Gastroesophageal sphincter (tissue), 4 donors: ENCODE measurements at regions not wholly inside any gene's neighbourhood (a gene's known extent, or its start where the extent isn't known, plus 50 kb on each side); places are given as distances from the start of the nearest gene placed in this dataset.
A peak's percentile ranks its signal among the peaks of the same experiment; 100 is the strongest.

Source experiments
- ATAC-seq: fragments of 150-250 bp; one replicate; pipeline ENCODE4 v1.9.1; 2016; ENCODE audit warnings: mild to moderate bottlenecking, moderate library complexity
- H3K27ac ChIP-seq, 4 donors: fragments of 200-600 bp; sonication (generic) in 3 of 4; 1 replicate in 3 of 4; 2 replicates in 1 of 4; pipeline ENCODE4 v1.5.1; 2016 to 2019
- H3K27me3 ChIP-seq: fragments of 200-600 bp; sonication (generic); one replicate; pipeline ENCODE4 v1.5.1; 2019
- H3K36me3 ChIP-seq, 2 donors: fragments of 200-600 bp; sonication (generic); one replicate each; pipeline ENCODE4 v1.5.1; 2019; ENCODE audit warnings: control low read depth in 1 of 2
- H3K4me1 ChIP-seq, 3 donors: fragments of 200-600 bp; sonication (generic); 1 replicate in 2 of 3; 2 replicates in 1 of 3; pipeline ENCODE4 v1.5.1; 2016 to 2019; ENCODE audit warnings: control low read depth in 2 of 3
- H3K4me3 ChIP-seq, 2 donors: fragments of 200-600 bp; sonication (generic); one replicate each; pipeline ENCODE4 v1.5.1; 2019; ENCODE audit warnings: mild to moderate bottlenecking in 1 of 2, moderate library complexity in 1 of 2
- H3K9me3 ChIP-seq, 3 donors: fragments of 200-600 bp; sonication (generic); one replicate each; pipeline ENCODE4 v1.5.1; 2017 to 2019; ENCODE audit warnings: control low read depth in 2 of 3
- EP300 ChIP-seq: sonication (generic); formaldehyde crosslinking; IDR thresholded peaks from one replicate; pipeline ENCODE4 v1.6.1; 2017; ENCODE audit warnings: antibody characterized with exemption, mild to moderate bottlenecking
- POLR2A ChIP-seq, 2 donors: fragments of 450-650 bp; IDR thresholded peaks; one replicate each; pipeline ENCODE4 v1.6.1; 2017; ENCODE audit warnings: antibody characterized with exemption in 2 of 2, mild to moderate bottlenecking in 2 of 2, moderate library complexity in 1 of 2
- POLR2AphosphoS5 ChIP-seq: sonication (generic); formaldehyde crosslinking; IDR thresholded peaks from one replicate; pipeline ENCODE4 v1.6.1; 2017; ENCODE audit warnings: antibody characterized with exemption
- WGBS, 2 donors: methylation state at CpG; one replicate each; pipeline ENCODE4 v1.1.5; 2018; ENCODE audit warnings: low coverage in 1 of 2; 5-methylcytosine and 5-hydroxymethylcytosine counted together
- TF ChIP-seq, protein P1 (sequence below), 4 experiments: fragments of 200-600 bp in 2 of 4; fragments of 450-650 bp in 2 of 4; sonication (generic) in 1 of 4; IDR thresholded peaks; one replicate each; pipeline ENCODE4 v1.5.1; 2017 to 2019; ENCODE audit warnings: antibody characterized with exemption in 4 of 4, mild to moderate bottlenecking in 2 of 4, moderate library complexity in 2 of 4

DNA sequence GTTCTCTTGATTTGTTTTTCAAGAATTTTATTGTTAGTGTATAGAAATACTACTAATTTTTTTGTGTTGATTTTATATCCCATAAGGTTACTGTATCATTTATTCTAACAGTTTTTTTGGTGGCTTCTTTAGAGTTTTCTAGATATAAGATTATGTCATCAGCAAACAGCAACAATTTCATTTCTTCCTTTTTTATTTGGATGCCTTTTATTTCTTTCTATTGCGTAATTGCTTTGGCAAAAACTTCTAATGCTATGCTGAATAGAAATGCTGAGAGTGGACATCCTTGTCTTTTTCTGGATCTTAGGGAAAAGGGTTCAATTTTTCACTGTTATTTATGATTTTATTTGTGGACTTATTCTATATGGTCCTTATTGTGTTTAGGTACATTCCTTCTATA lies 298.8 kb downstream of the RPRM start:
- no peaks in the 10 kb centered on the region for H3K4me1 ChIP-seq
- peaks cover 0 to 3% (median 0%) of the 10 kb centered on the region in 3 donors for H3K9me3 ChIP-seq
- WGBS, 2 donors: 80% methylated on average over 1 of the region's 1 CpG; no CpG with 5 or more reads in 1 of the 2 donors
- H3K27me3 ChIP-seq: no peaks in the 10 kb centered on the region
- no peak overlapping the region for H3K27ac ChIP-seq
- TF ChIP-seq, protein P1, sequence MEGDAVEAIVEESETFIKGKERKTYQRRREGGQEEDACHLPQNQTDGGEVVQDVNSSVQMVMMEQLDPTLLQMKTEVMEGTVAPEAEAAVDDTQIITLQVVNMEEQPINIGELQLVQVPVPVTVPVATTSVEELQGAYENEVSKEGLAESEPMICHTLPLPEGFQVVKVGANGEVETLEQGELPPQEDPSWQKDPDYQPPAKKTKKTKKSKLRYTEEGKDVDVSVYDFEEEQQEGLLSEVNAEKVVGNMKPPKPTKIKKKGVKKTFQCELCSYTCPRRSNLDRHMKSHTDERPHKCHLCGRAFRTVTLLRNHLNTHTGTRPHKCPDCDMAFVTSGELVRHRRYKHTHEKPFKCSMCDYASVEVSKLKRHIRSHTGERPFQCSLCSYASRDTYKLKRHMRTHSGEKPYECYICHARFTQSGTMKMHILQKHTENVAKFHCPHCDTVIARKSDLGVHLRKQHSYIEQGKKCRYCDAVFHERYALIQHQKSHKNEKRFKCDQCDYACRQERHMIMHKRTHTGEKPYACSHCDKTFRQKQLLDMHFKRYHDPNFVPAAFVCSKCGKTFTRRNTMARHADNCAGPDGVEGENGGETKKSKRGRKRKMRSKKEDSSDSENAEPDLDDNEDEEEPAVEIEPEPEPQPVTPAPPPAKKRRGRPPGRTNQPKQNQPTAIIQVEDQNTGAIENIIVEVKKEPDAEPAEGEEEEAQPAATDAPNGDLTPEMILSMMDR (IDR thresholded peaks at IDR 0.05): no peak
- TF ChIP-seq POLR2AphosphoS5: no peak
- TF ChIP-seq POLR2A (IDR thresholded peaks at IDR 0.05): no peak
- no peak for TF ChIP-seq EP300
- no peaks in the 10 kb centered on the region for H3K36me3 ChIP-seq
- H3K4me3 ChIP-seq: no peak overlapping the region
- no peak for ATAC-seq

DNA sequence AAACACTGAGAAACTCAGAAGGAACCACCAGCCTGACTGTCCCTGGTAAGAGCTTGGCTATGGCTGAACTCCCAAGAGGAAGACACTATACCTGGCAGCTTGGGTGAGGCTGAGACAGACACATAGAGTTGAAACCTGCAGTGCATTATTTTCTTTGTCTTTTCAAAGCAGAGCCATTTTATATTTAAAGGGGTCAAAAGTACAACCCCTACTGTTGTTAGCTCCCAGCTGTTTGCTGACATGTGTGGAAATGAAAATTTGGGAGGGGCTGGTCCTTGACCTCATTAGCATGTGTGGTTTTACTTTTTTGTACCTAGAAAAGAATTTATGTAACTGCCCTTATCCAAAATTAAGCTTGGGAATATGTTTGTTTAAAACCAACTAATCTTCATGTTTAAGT lies 309.0 kb downstream of the RPRM start:
- H3K27me3 ChIP-seq: no peaks in the 10 kb centered on the region
- no peak overlapping the region for H3K4me3 ChIP-seq
- no peak overlapping the region for H3K27ac ChIP-seq
- no peaks in the 10 kb centered on the region for H3K4me1 ChIP-seq
- no peaks in the 10 kb centered on the region for H3K36me3 ChIP-seq
- H3K9me3 ChIP-seq: no peaks in the 10 kb centered on the region
- no peak for ATAC-seq
- TF ChIP-seq EP300: no peak
- TF ChIP-seq, protein P1 (IDR thresholded peaks at IDR 0.05): no peak
- TF ChIP-seq POLR2AphosphoS5: no peak
- TF ChIP-seq POLR2A (IDR thresholded peaks at IDR 0.05): no peak

DNA sequence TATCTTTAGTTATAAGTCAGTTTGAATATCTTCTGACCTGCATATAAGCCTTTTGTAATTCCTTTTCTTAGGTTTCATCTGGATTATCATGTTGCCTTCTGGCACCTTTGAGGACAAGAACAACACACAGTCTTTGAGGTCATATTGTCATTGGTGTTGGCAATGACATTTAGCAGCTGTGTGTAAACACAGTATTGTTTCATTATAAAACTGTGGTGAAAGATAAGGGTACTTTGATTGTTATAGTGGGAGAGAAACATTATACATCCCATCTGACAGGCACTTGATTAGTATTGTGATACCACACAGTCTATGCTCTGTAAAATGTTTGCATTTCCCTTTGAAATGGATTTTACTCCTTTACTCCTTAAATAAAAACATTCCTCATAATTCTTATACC lies 313.5 kb downstream of the RPRM start:
- no peak for TF ChIP-seq POLR2AphosphoS5
- TF ChIP-seq, protein P1 (IDR thresholded peaks at IDR 0.05): no peak
- Histone ChIP-seq H3K27me3 (no peaks in the 10 kb centered on the region), H3K27ac (no peak overlapping the region), H3K9me3 (no peaks in the 10 kb centered on the region), H3K36me3 (no peaks in the 10 kb centered on the region), H3K4me3 (no peak overlapping the region), H3K4me1 (no peaks in the 10 kb centered on the region)
- no peak for ATAC-seq

DNA sequence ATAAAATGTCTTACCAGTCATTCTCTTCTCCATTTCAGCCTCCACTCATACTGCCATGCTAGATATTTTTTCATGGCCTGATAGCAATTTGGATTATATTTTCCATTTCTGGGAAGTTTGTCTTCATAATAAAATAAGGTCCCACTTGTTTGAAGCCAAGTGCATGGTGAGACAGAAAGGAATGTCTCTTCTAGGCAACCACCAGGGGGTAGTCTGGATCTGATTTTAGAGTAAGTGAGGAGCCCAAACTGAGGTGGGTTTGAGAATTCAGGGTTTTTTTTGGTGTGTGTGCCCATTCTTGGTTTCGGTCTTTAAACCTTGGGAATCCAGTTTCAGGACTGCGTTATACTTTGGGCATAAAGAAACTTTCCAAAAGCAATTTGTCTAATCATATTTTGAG lies 315.5 kb downstream of the RPRM start:
- no peak for TF ChIP-seq POLR2A (IDR thresholded peaks at IDR 0.05)
- TF ChIP-seq, protein P1 (IDR thresholded peaks at IDR 0.05): peak in 3 of 4 experiments; percentile 38 to 52 (median 50)
- WGBS, 2 donors: 20 to 61% methylated on average over 1 to 2 of the region's 2 CpGs
- Histone ChIP-seq H3K27ac (no peak overlapping the region), H3K27me3 (no peaks in the 10 kb centered on the region), H3K4me3 (no peak overlapping the region), H3K36me3 (no peaks in the 10 kb centered on the region), H3K9me3 (no peaks in the 10 kb centered on the region), H3K4me1 (no peaks in the 10 kb centered on the region)
- no peak for ATAC-seq

DNA sequence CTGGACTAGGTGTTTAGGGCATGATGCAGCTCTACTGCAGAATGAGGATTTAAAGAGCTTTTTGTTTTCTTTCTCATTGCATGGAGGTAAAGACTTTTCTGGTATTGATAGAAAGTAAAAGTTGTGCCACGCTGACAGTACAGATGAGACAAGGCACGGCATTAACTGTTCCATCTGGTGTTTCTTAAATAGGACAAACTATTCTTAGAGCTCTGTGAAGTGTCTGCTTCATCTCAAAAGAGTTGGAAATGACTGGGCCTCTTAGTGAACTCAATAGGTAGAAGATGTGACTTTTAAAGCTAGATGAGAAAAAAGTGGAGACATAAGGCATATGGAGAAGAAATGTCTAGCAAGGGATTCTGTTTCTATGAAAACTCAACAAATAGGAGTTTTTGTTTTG lies 321.8 kb downstream of the RPRM start:
- no peaks in the 10 kb centered on the region for H3K4me1 ChIP-seq

More for the DNA sequence above, 321.8 kb downstream of the RPRM start:
- Histone ChIP-seq H3K27me3 (no peaks in the 10 kb centered on the region), H3K9me3 (no peaks in the 10 kb centered on the region), H3K4me3 (no peak overlapping the region), H3K27ac (no peak overlapping the region), H3K36me3 (no peaks in the 10 kb centered on the region)
- WGBS, 2 donors: 16 to 43% methylated on average over 2 of the region's 2 CpGs
- no peak for ATAC-seq
- TF ChIP-seq POLR2A (IDR thresholded peaks at IDR 0.05): no peak
- TF ChIP-seq EP300: no peak
- TF ChIP-seq, protein P1 (IDR thresholded peaks at IDR 0.05): no peak
- no peak for TF ChIP-seq POLR2AphosphoS5
